NT2/D1 (cell line): ENCODE measurements at regions not wholly inside any gene's neighbourhood (a gene's known extent, or its start where the extent isn't known, plus 50 kb on each side); places are given as distances from the start of the nearest gene placed in this dataset.

Source experiments
- SUZ12 ChIP-seq: IDR thresholded peaks from 2 replicates; pipeline ENCODE4 v1.6.1; 2011; ENCODE audit not compliant: insufficient read length, insufficient read depth; ENCODE audit errors: extremely low read depth
- YY1 ChIP-seq: IDR thresholded peaks from 2 replicates; pipeline ENCODE4 v1.6.1; 2011; ENCODE audit not compliant: insufficient read length, insufficient read depth
- ZNF274 ChIP-seq: IDR thresholded peaks from 2 replicates; pipeline ENCODE4 v1.6.1; 2011; ENCODE audit warnings: mild to moderate bottlenecking, low read depth, low read length

- TF ChIP-seq YY1 (no peak), ZNF274 (no peak), SUZ12 (no peak)
These were observed 93.5 kb downstream of the DDX1 start for GRCh38 chr2:15685143-15685542.
